ENCODE measurements at regions not wholly inside any gene's neighbourhood (a gene's known extent, or its start where the extent isn't known, plus 50 kb on each side); places are given as distances from the start of the nearest gene placed in this dataset.
"Not testable (repeated sequence)": the region's sequence is repeated elsewhere in the genome, so short reads cannot be mapped to it uniquely, and the experiment has no call there.

GRCh38 chr6:115060581-115060980, 717.8 kb upstream of the HS3ST5 start:
- Mint-ChIP-seq H3K4me3 (ENCODE audit: unreplicated experiment) (no peak overlapping the region), H3K36me3 (ENCODE audit: low read depth, unreplicated experiment) (no peaks in the 10 kb centered on the region), H3K4me1 (ENCODE audit: low read depth, unreplicated experiment) (peaks cover 2% of the 10 kb centered on the region), H3K9me3 (ENCODE audit: unreplicated experiment) (peaks cover 2% of the 10 kb centered on the region), H3K27me3 (ENCODE audit: low read depth, unreplicated experiment) (no peaks in the 10 kb centered on the region), H3K27ac (ENCODE audit: unreplicated experiment) (no peak overlapping the region)
- Histone ChIP-seq H3K36me3 (ENCODE audit: insufficient read depth, low read length) (no peaks in the 10 kb centered on the region), H3K27me3 (ENCODE audit: insufficient read depth, low read length) (no peaks in the 10 kb centered on the region), H3K4me3 (ENCODE audit: insufficient read depth, low read depth, low read length) (no peak overlapping the region), H4K20me1 (ENCODE audit: insufficient read depth, low read length) (no peaks in the 10 kb centered on the region), H3K27ac (ENCODE audit: low read depth, low read length) (no peak overlapping the region), H3K79me2 (ENCODE audit: insufficient read depth, low read length) (no peaks in the 10 kb centered on the region), H2AFZ (ENCODE audit: low read depth, low read length) (no peak overlapping the region), H3K4me2 (ENCODE audit: low read length) (no peak overlapping the region), H3K4me1 (ENCODE audit: insufficient read depth, low read length) (no peaks in the 10 kb centered on the region), H3K9ac (ENCODE audit: low read length) (no peak overlapping the region), H3K9me3 (ENCODE audit: insufficient read depth, low read depth, low read length) (no peaks in the 10 kb centered on the region)
- no peak for DNase-seq (ENCODE audit: low read depth)
- no peak for FAIRE-seq
- no peak for TF ChIP-seq EZH2 (IDR thresholded peaks at IDR 0.05; ENCODE audit: insufficient read depth, low read length)
- TF ChIP-seq, protein P1, sequence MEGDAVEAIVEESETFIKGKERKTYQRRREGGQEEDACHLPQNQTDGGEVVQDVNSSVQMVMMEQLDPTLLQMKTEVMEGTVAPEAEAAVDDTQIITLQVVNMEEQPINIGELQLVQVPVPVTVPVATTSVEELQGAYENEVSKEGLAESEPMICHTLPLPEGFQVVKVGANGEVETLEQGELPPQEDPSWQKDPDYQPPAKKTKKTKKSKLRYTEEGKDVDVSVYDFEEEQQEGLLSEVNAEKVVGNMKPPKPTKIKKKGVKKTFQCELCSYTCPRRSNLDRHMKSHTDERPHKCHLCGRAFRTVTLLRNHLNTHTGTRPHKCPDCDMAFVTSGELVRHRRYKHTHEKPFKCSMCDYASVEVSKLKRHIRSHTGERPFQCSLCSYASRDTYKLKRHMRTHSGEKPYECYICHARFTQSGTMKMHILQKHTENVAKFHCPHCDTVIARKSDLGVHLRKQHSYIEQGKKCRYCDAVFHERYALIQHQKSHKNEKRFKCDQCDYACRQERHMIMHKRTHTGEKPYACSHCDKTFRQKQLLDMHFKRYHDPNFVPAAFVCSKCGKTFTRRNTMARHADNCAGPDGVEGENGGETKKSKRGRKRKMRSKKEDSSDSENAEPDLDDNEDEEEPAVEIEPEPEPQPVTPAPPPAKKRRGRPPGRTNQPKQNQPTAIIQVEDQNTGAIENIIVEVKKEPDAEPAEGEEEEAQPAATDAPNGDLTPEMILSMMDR (IDR thresholded peaks at IDR 0.05; ENCODE audit: insufficient read depth, low read depth, low read length), result no peak

GRCh38 chr6:115058414-115059211, 715.8 kb upstream of the HS3ST5 start:
- TF ChIP-seq, protein P1 (IDR thresholded peaks at IDR 0.05; ENCODE audit: insufficient read depth, low read depth, low read length), result no peak
- TF ChIP-seq EZH2 (IDR thresholded peaks at IDR 0.05; ENCODE audit: insufficient read depth, low read length), result no peak
- Mint-ChIP-seq H3K36me3 (ENCODE audit: low read depth, unreplicated experiment) (no peaks in the 10 kb centered on the region), H3K4me1 (ENCODE audit: low read depth, unreplicated experiment) (no peaks in the 10 kb centered on the region), H3K9me3 (ENCODE audit: unreplicated experiment) (peaks cover 2% of the 10 kb centered on the region), H3K4me3 (ENCODE audit: unreplicated experiment) (no peak overlapping the region), H3K27ac (ENCODE audit: unreplicated experiment) (no peak overlapping the region), H3K27me3 (ENCODE audit: low read depth, unreplicated experiment) (no peaks in the 10 kb centered on the region)
- no peak overlapping the region for H3K4me2 ChIP-seq (ENCODE audit: low read length)
- no peaks in the 10 kb centered on the region for H3K36me3 ChIP-seq (ENCODE audit: insufficient read depth, low read length)
- no peaks in the 10 kb centered on the region for H4K20me1 ChIP-seq (ENCODE audit: insufficient read depth, low read length)
- H3K9ac ChIP-seq (ENCODE audit: low read length), result no peak overlapping the region
- H2AFZ ChIP-seq (ENCODE audit: low read depth, low read length), result no peak overlapping the region
- no peaks in the 10 kb centered on the region for H3K9me3 ChIP-seq (ENCODE audit: insufficient read depth, low read depth, low read length)
- FAIRE-seq, result no peak
- no peak overlapping the region for H3K27ac ChIP-seq (ENCODE audit: low read depth, low read length)
- no peaks in the 10 kb centered on the region for H3K79me2 ChIP-seq (ENCODE audit: insufficient read depth, low read length)
- no peak overlapping the region for H3K4me3 ChIP-seq (ENCODE audit: insufficient read depth, low read depth, low read length)
- no peaks in the 10 kb centered on the region for H3K4me1 ChIP-seq (ENCODE audit: insufficient read depth, low read length)
- H3K27me3 ChIP-seq (ENCODE audit: insufficient read depth, low read length), result no peaks in the 10 kb centered on the region
- DNase-seq (ENCODE audit: low read depth), result no peak

DNA sequence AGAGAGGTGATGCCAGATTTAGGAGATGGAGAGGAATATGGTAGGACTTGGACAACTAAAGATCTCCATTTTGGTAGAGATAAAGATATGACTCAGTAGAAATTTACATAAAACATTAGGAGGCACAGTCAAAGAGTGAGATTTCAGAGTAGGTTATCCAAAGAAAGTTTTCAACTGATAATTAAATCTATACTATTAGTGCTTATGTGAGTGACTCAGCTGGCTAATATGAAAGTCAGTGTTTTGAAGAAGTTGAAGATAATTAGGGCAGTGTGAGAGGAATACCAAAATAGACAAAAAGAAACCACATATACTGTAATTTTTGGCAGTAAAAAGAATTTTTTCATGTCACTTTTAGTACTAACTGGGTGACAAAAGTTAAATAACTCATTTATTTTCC, 712.8 kb upstream of the HS3ST5 start:
- no peak overlapping the region for H3K9ac ChIP-seq (ENCODE audit: low read length)
- H3K27ac ChIP-seq (ENCODE audit: low read depth, low read length), result no peak overlapping the region
- H3K27ac Mint-ChIP-seq (ENCODE audit: unreplicated experiment), result no peak overlapping the region
- H2AFZ ChIP-seq (ENCODE audit: low read depth, low read length), result no peak overlapping the region
- H3K9me3 Mint-ChIP-seq (ENCODE audit: unreplicated experiment), result peaks cover 2% of the 10 kb centered on the region
- H3K9me3 ChIP-seq (ENCODE audit: insufficient read depth, low read depth, low read length), result no peaks in the 10 kb centered on the region
- FAIRE-seq, result no peak
- H3K27me3 ChIP-seq (ENCODE audit: insufficient read depth, low read length), result no peaks in the 10 kb centered on the region
- H3K27me3 Mint-ChIP-seq (ENCODE audit: low read depth, unreplicated experiment), result no peaks in the 10 kb centered on the region
- H4K20me1 ChIP-seq (ENCODE audit: insufficient read depth, low read length), result no peaks in the 10 kb centered on the region
- DNase-seq (ENCODE audit: low read depth), result no peak
- H3K79me2 ChIP-seq (ENCODE audit: insufficient read depth, low read length), result no peaks in the 10 kb centered on the region
- H3K36me3 Mint-ChIP-seq (ENCODE audit: low read depth, unreplicated experiment), result no peaks in the 10 kb centered on the region
- no peak overlapping the region for H3K4me3 Mint-ChIP-seq (ENCODE audit: unreplicated experiment)
- TF ChIP-seq, protein P1 (IDR thresholded peaks at IDR 0.05; ENCODE audit: insufficient read depth, low read depth, low read length), result no peak
- TF ChIP-seq EZH2 (IDR thresholded peaks at IDR 0.05; ENCODE audit: insufficient read depth, low read length), result no peak
- no peaks in the 10 kb centered on the region for H3K36me3 ChIP-seq (ENCODE audit: insufficient read depth, low read length)
- H3K4me1 ChIP-seq (ENCODE audit: insufficient read depth, low read length), result no peaks in the 10 kb centered on the region
- H3K4me3 ChIP-seq (ENCODE audit: insufficient read depth, low read depth, low read length), result no peak overlapping the region
- no peak overlapping the region for H3K4me2 ChIP-seq (ENCODE audit: low read length)
- no peaks in the 10 kb centered on the region for H3K4me1 Mint-ChIP-seq (ENCODE audit: low read depth, unreplicated experiment)

DNA sequence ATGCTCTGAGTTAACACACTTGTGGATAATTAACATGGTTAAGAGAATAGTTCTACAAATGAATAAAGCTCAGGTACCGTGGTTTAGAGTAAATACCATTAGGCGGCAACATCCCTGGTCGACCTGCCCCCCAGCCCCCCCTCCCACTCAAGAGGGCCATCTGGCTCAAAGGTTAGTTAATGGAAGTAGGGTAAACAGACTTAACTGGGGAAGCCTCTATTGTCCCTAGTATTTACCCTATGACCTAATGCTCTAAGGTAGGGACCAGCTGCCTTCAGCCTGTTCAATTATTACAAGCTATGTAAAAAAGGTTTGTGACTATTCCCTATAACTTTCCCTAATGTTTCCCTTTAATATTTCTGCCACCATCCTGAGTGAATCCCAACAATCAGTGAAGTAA, 711.4 kb upstream of the HS3ST5 start:
- not testable (repeated sequence) for H3K4me3 ChIP-seq (ENCODE audit: insufficient read depth, low read depth, low read length); DNase-seq (ENCODE audit: low read depth); H3K27me3 ChIP-seq (ENCODE audit: insufficient read depth, low read length); H3K9me3 Mint-ChIP-seq (ENCODE audit: unreplicated experiment); H3K27me3 Mint-ChIP-seq (ENCODE audit: low read depth, unreplicated experiment); H3K9ac ChIP-seq (ENCODE audit: low read length); FAIRE-seq; H3K4me1 ChIP-seq (ENCODE audit: insufficient read depth, low read length); H3K27ac ChIP-seq (ENCODE audit: low read depth, low read length); H3K27ac Mint-ChIP-seq (ENCODE audit: unreplicated experiment); H2AFZ ChIP-seq (ENCODE audit: low read depth, low read length); H4K20me1 ChIP-seq (ENCODE audit: insufficient read depth, low read length); H3K4me2 ChIP-seq (ENCODE audit: low read length); H3K36me3 ChIP-seq (ENCODE audit: insufficient read depth, low read length); H3K79me2 ChIP-seq (ENCODE audit: insufficient read depth, low read length); H3K9me3 ChIP-seq (ENCODE audit: insufficient read depth, low read depth, low read length); H3K36me3 Mint-ChIP-seq (ENCODE audit: low read depth, unreplicated experiment); H3K4me1 Mint-ChIP-seq (ENCODE audit: low read depth, unreplicated experiment); H3K4me3 Mint-ChIP-seq (ENCODE audit: unreplicated experiment)

All from astrocyte (in vitro differentiated cells and primary cell).